ENCODE measurements at regions not wholly inside any gene's neighbourhood (a gene's known extent, or its start where the extent isn't known, plus 50 kb on each side); places are given as distances from the start of the nearest gene placed in this dataset.
"Not testable (repeated sequence)": the region's sequence is repeated elsewhere in the genome, so short reads cannot be mapped to it uniquely, and the experiment has no call there.

DNA sequence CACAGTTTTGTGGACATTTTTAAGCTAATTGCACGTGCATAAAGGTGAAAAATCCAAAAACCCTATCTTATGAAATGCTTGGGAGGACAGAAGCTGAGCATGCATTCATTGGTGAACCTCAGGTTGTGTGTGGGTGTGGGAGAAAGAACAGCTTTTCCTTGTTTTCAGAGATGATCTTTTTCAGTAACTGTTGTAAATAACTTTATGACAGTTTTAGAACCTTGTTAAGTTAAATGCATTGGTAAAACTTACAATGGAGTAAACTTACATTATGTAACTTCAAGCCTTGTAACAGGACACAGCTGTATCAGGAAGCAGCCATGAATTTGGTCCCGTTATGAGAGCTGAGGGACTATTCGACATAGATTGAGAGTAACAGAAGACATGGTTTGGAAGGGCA is 587.4 kb downstream of the GALC start:
- Histone ChIP-seq H3K9me3 (ENCODE audit: control insufficient read depth in 5 of 5, low read length in 5 of 5) (no peaks in the 10 kb centered on the region), H3K4me3 (ENCODE audit: low read depth in 1 of 5, low read length in 5 of 5) (no peak overlapping the region), H3K9ac (ENCODE audit: low read length in 5 of 5) (no peak overlapping the region), H3K27ac (ENCODE audit: low read depth, low read length) (no peak overlapping the region), H3K4me1 (ENCODE audit: control insufficient read depth in 5 of 5, insufficient read depth in 5 of 5, low read length in 5 of 5) (peaks cover 0 to 13% (median 3%) of the 10 kb centered on the region in 5 donors), H3K27me3 (ENCODE audit: control insufficient read depth in 5 of 5, insufficient read depth in 4 of 5, low read length in 5 of 5) (no peaks in the 10 kb centered on the region), H3K36me3 (ENCODE audit: control insufficient read depth in 5 of 5, insufficient read depth in 5 of 5, low read length in 5 of 5) (no peaks in the 10 kb centered on the region)

- no peaks in the 10 kb centered on the region for H3K4me1 ChIP-seq (ENCODE audit: control insufficient read depth in 5 of 5, insufficient read depth in 5 of 5, low read length in 5 of 5)
- H3K36me3 ChIP-seq (ENCODE audit: control insufficient read depth in 5 of 5, insufficient read depth in 5 of 5, low read length in 5 of 5): no peaks in the 10 kb centered on the region
- H3K9me3 ChIP-seq (ENCODE audit: control insufficient read depth in 5 of 5, low read length in 5 of 5): no peaks in the 10 kb centered on the region
- H3K27ac ChIP-seq (ENCODE audit: low read depth, low read length): no peak overlapping the region
- H3K4me3 ChIP-seq (ENCODE audit: low read depth in 1 of 5, low read length in 5 of 5): no peak overlapping the region
- H3K9ac ChIP-seq (ENCODE audit: low read length in 5 of 5): no peak overlapping the region
- H3K27me3 ChIP-seq (ENCODE audit: control insufficient read depth in 5 of 5, insufficient read depth in 4 of 5, low read length in 5 of 5): no peaks in the 10 kb centered on the region
Measured at GRCh38 chr14:87397499-87397898, 595.5 kb downstream of the GALC start.

- H3K4me1 ChIP-seq (ENCODE audit: control insufficient read depth in 5 of 5, insufficient read depth in 5 of 5, low read length in 5 of 5): no peaks in the 10 kb centered on the region
- H3K27ac ChIP-seq (ENCODE audit: low read depth, low read length): no peak overlapping the region
- no peaks in the 10 kb centered on the region for H3K27me3 ChIP-seq (ENCODE audit: control insufficient read depth in 5 of 5, insufficient read depth in 4 of 5, low read length in 5 of 5)
- no peaks in the 10 kb centered on the region for H3K36me3 ChIP-seq (ENCODE audit: control insufficient read depth in 5 of 5, insufficient read depth in 5 of 5, low read length in 5 of 5)
- H3K9me3 ChIP-seq (ENCODE audit: control insufficient read depth in 5 of 5, low read length in 5 of 5): no peaks in the 10 kb centered on the region
- no peak overlapping the region for H3K9ac ChIP-seq (ENCODE audit: low read length in 5 of 5)
- H3K4me3 ChIP-seq (ENCODE audit: low read depth in 1 of 5, low read length in 5 of 5): no peak overlapping the region
Measured at GRCh38 chr14:87391066-87391465, 601.9 kb downstream of the GALC start.

- H3K9ac ChIP-seq (ENCODE audit: low read length in 5 of 5): no peak overlapping the region
- H3K4me3 ChIP-seq (ENCODE audit: low read depth in 1 of 5, low read length in 5 of 5): no peak overlapping the region
- H3K27me3 ChIP-seq (ENCODE audit: control insufficient read depth in 5 of 5, insufficient read depth in 4 of 5, low read length in 5 of 5): no peaks in the 10 kb centered on the region
- no peak overlapping the region for H3K27ac ChIP-seq (ENCODE audit: low read depth, low read length)
- H3K36me3 ChIP-seq (ENCODE audit: control insufficient read depth in 5 of 5, insufficient read depth in 5 of 5, low read length in 5 of 5): no peaks in the 10 kb centered on the region
- H3K4me1 ChIP-seq (ENCODE audit: control insufficient read depth in 5 of 5, insufficient read depth in 5 of 5, low read length in 5 of 5): no peaks in the 10 kb centered on the region
- no peaks in the 10 kb centered on the region for H3K9me3 ChIP-seq (ENCODE audit: control insufficient read depth in 5 of 5, low read length in 5 of 5)
Measured at GRCh38 chr14:87388946-87389345, 604.0 kb downstream of the GALC start.

DNA sequence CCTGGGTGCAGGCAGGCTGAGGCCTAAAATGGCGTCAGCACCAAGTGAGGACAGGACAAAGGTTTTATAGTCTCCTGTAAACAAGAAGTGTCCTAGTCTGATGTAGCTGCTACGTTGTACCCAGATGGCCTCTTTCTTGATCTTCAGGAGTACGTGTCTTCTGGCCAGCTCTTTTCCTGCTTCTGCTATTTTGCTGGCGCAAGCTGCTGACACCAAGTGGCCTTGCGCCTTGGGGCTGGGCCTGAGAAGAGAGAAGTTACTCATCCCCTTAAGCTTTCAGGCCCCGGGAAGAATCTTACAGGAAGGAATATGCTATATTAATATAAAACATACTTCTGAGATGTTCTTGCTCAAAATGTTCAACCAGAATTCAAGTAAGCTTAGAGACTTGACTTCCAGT is 605.2 kb downstream of the GALC start:
- no peaks in the 10 kb centered on the region for H3K4me1 ChIP-seq (ENCODE audit: control insufficient read depth in 5 of 5, insufficient read depth in 5 of 5, low read length in 5 of 5)
- H3K9ac ChIP-seq (ENCODE audit: low read length in 5 of 5): no peak overlapping the region
- no peak overlapping the region for H3K4me3 ChIP-seq (ENCODE audit: low read depth in 1 of 5, low read length in 5 of 5)
- H3K9me3 ChIP-seq (ENCODE audit: control insufficient read depth in 5 of 5, low read length in 5 of 5): peaks cover 0 to under 1% (median 0%) of the 10 kb centered on the region in 5 donors
- no peak overlapping the region for H3K27ac ChIP-seq (ENCODE audit: low read depth, low read length)
- no peaks in the 10 kb centered on the region for H3K36me3 ChIP-seq (ENCODE audit: control insufficient read depth in 5 of 5, insufficient read depth in 5 of 5, low read length in 5 of 5)
- no peaks in the 10 kb centered on the region for H3K27me3 ChIP-seq (ENCODE audit: control insufficient read depth in 5 of 5, insufficient read depth in 4 of 5, low read length in 5 of 5)

GRCh38 chr14:87386524-87386923 is 606.5 kb downstream of the GALC start:
- Histone ChIP-seq H3K4me3 (ENCODE audit: low read depth in 1 of 5, low read length in 5 of 5) (no peak overlapping the region), H3K27me3 (ENCODE audit: control insufficient read depth in 5 of 5, insufficient read depth in 4 of 5, low read length in 5 of 5) (no peaks in the 10 kb centered on the region), H3K27ac (ENCODE audit: low read depth, low read length) (no peak overlapping the region), H3K4me1 (ENCODE audit: control insufficient read depth in 5 of 5, insufficient read depth in 5 of 5, low read length in 5 of 5) (no peaks in the 10 kb centered on the region), H3K9ac (ENCODE audit: low read length in 5 of 5) (no peak overlapping the region), H3K9me3 (ENCODE audit: control insufficient read depth in 5 of 5, low read length in 5 of 5) (peaks cover 0 to 3% (median 2%) of the 10 kb centered on the region in 5 donors), H3K36me3 (ENCODE audit: control insufficient read depth in 5 of 5, insufficient read depth in 5 of 5, low read length in 5 of 5) (no peaks in the 10 kb centered on the region)

- Histone ChIP-seq H3K9ac (ENCODE audit: low read length in 5 of 5) (no peak overlapping the region), H3K9me3 (ENCODE audit: control insufficient read depth in 5 of 5, low read length in 5 of 5) (peaks cover 0 to 4% (median 2%) of the 10 kb centered on the region in 5 donors), H3K4me3 (ENCODE audit: low read depth in 1 of 5, low read length in 5 of 5) (no peak overlapping the region), H3K4me1 (ENCODE audit: control insufficient read depth in 5 of 5, insufficient read depth in 5 of 5, low read length in 5 of 5) (no peaks in the 10 kb centered on the region), H3K27me3 (ENCODE audit: control insufficient read depth in 5 of 5, insufficient read depth in 4 of 5, low read length in 5 of 5) (no peaks in the 10 kb centered on the region), H3K36me3 (ENCODE audit: control insufficient read depth in 5 of 5, insufficient read depth in 5 of 5, low read length in 5 of 5) (no peaks in the 10 kb centered on the region), H3K27ac (ENCODE audit: low read depth, low read length) (no peak overlapping the region)
Measured at GRCh38 chr14:87380054-87380453, 612.9 kb downstream of the GALC start.

DNA sequence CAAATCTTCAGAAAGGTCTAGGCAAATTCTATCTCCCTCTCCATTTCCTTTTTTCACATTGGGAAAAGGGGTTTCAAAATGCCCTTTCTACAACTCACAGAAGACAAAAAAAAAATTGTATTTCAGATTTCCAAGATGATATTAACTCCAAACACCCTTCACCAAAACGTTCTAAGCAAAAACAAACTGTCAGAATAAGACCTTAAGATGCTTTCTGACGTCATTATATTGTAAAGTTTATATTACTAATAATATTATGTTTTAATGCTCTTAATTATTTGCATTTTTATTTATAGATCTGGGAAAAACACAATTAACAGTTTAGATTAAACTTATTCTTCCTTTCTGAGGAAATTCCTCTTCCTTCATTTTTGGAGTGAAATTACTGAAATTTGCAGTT is 624.2 kb downstream of the GALC start:
- H3K27me3 ChIP-seq (ENCODE audit: control insufficient read depth in 5 of 5, insufficient read depth in 4 of 5, low read length in 5 of 5): no peaks in the 10 kb centered on the region
- no peaks in the 10 kb centered on the region for H3K36me3 ChIP-seq (ENCODE audit: control insufficient read depth in 5 of 5, insufficient read depth in 5 of 5, low read length in 5 of 5)
- H3K9me3 ChIP-seq (ENCODE audit: control insufficient read depth in 5 of 5, low read length in 5 of 5): no peaks in the 10 kb centered on the region
- H3K4me3 ChIP-seq (ENCODE audit: low read depth in 1 of 5, low read length in 5 of 5): no peak overlapping the region
- H3K4me1 ChIP-seq (ENCODE audit: control insufficient read depth in 5 of 5, insufficient read depth in 5 of 5, low read length in 5 of 5): no peaks in the 10 kb centered on the region
- no peak overlapping the region for H3K9ac ChIP-seq (ENCODE audit: low read length in 5 of 5)
- no peak overlapping the region for H3K27ac ChIP-seq (ENCODE audit: low read depth, low read length)

GRCh38 chr14:87360246-87360645 is 632.7 kb downstream of the GALC start:
- not testable (repeated sequence) for H3K4me3 ChIP-seq (ENCODE audit: low read depth in 1 of 5, low read length in 5 of 5); H3K9me3 ChIP-seq (ENCODE audit: control insufficient read depth in 5 of 5, low read length in 5 of 5); H3K36me3 ChIP-seq (ENCODE audit: control insufficient read depth in 5 of 5, insufficient read depth in 5 of 5, low read length in 5 of 5); H3K27ac ChIP-seq (ENCODE audit: low read depth, low read length); H3K27me3 ChIP-seq (ENCODE audit: control insufficient read depth in 5 of 5, insufficient read depth in 4 of 5, low read length in 5 of 5); H3K4me1 ChIP-seq (ENCODE audit: control insufficient read depth in 5 of 5, insufficient read depth in 5 of 5, low read length in 5 of 5); H3K9ac ChIP-seq (ENCODE audit: low read length in 5 of 5)

- no peaks in the 10 kb centered on the region for H3K27me3 ChIP-seq (ENCODE audit: control insufficient read depth in 5 of 5, insufficient read depth in 4 of 5, low read length in 5 of 5)
- H3K36me3 ChIP-seq (ENCODE audit: control insufficient read depth in 5 of 5, insufficient read depth in 5 of 5, low read length in 5 of 5): no peaks in the 10 kb centered on the region
- no peaks in the 10 kb centered on the region for H3K4me1 ChIP-seq (ENCODE audit: control insufficient read depth in 5 of 5, insufficient read depth in 5 of 5, low read length in 5 of 5)
- H3K9me3 ChIP-seq (ENCODE audit: control insufficient read depth in 5 of 5, low read length in 5 of 5): peaks cover 0 to 2% (median 0%) of the 10 kb centered on the region in 5 donors
- no peak overlapping the region for H3K9ac ChIP-seq (ENCODE audit: low read length in 5 of 5)
- H3K4me3 ChIP-seq (ENCODE audit: low read depth in 1 of 5, low read length in 5 of 5): no peak overlapping the region
- no peak overlapping the region for H3K27ac ChIP-seq (ENCODE audit: low read depth, low read length)
Measured at GRCh38 chr14:87351007-87351406, 642.0 kb downstream of the GALC start.

GRCh38 chr14:87349921-87350320 is 643.1 kb downstream of the GALC start:
- no peaks in the 10 kb centered on the region for H3K36me3 ChIP-seq (ENCODE audit: control insufficient read depth in 5 of 5, insufficient read depth in 5 of 5, low read length in 5 of 5)
- no peak overlapping the region for H3K27ac ChIP-seq (ENCODE audit: low read depth, low read length)
- H3K27me3 ChIP-seq (ENCODE audit: control insufficient read depth in 5 of 5, insufficient read depth in 4 of 5, low read length in 5 of 5): no peaks in the 10 kb centered on the region
- no peak overlapping the region for H3K9ac ChIP-seq (ENCODE audit: low read length in 5 of 5)
- H3K4me1 ChIP-seq (ENCODE audit: control insufficient read depth in 5 of 5, insufficient read depth in 5 of 5, low read length in 5 of 5): no peaks in the 10 kb centered on the region
- H3K9me3 ChIP-seq (ENCODE audit: control insufficient read depth in 5 of 5, low read length in 5 of 5): no peaks in the 10 kb centered on the region
- H3K4me3 ChIP-seq (ENCODE audit: low read depth in 1 of 5, low read length in 5 of 5): no peak overlapping the region
